HG02678 (cell line): ENCODE measurements at regions not wholly inside any gene's neighbourhood (a gene's known extent, or its start where the extent isn't known, plus 50 kb on each side); places are given as distances from the start of the nearest gene placed in this dataset.
"Not testable (repeated sequence)": the region's sequence is repeated elsewhere in the genome, so short reads cannot be mapped to it uniquely, and the experiment has no call there.

Source experiments
- ATAC-seq: cut with Tn5 transposase; IDR thresholded peaks from one replicate; pipeline ENCODE4 v1.9.1; 2021; ENCODE audit warnings: mild to moderate bottlenecking, moderate library complexity; ENCODE audit not compliant: unreplicated experiment

- ATAC-seq: no peak
These were observed 233.1 kb upstream of the FERMT1 start for GRCh38 chr20:6355754-6356451.

GRCh38 chr20:6348908-6349307 lies 226.1 kb upstream of the FERMT1 start:
- no peak for ATAC-seq

GRCh38 chr20:6347916-6348315 lies 225.1 kb upstream of the FERMT1 start:
- no peak for ATAC-seq

- ATAC-seq: no peak
These were observed 218.7 kb upstream of the FERMT1 start for GRCh38 chr20:6341491-6341890.

GRCh38 chr20:6339176-6339575 lies 216.3 kb upstream of the FERMT1 start:
- ATAC-seq: no peak

- no peak for ATAC-seq
These were observed 210.3 kb upstream of the FERMT1 start for GRCh38 chr20:6333110-6333509.

GRCh38 chr20:6321235-6321634 lies 198.4 kb upstream of the FERMT1 start:
- not testable (repeated sequence) for ATAC-seq

GRCh38 chr20:6311841-6312655 lies 189.2 kb upstream of the FERMT1 start:
- ATAC-seq: no peak

GRCh38 chr20:6311097-6311496 lies 188.3 kb upstream of the FERMT1 start:
- ATAC-seq: no peak

- no peak for ATAC-seq
These were observed 182.7 kb upstream of the FERMT1 start for GRCh38 chr20:6305536-6305935.

GRCh38 chr20:6302041-6302440 lies 179.2 kb upstream of the FERMT1 start:
- ATAC-seq: no peak

- ATAC-seq: no peak
These were observed 176.6 kb upstream of the FERMT1 start for GRCh38 chr20:6299456-6299855.

GRCh38 chr20:6298049-6298448 lies 175.2 kb upstream of the FERMT1 start:
- ATAC-seq: no peak

- ATAC-seq: no peak
These were observed 173.0 kb upstream of the FERMT1 start for GRCh38 chr20:6295867-6296256.

- no peak for ATAC-seq
These were observed 172.5 kb upstream of the FERMT1 start for GRCh38 chr20:6295127-6295866.

GRCh38 chr20:6287471-6287870 lies 164.6 kb upstream of the FERMT1 start:
- ATAC-seq: no peak

- no peak for ATAC-seq
These were observed 159.8 kb upstream of the FERMT1 start for GRCh38 chr20:6282642-6283041.

- ATAC-seq: no peak
These were observed 154.9 kb upstream of the FERMT1 start for GRCh38 chr20:6277661-6278240.

GRCh38 chr20:6270404-6270803 lies 147.6 kb upstream of the FERMT1 start:
- ATAC-seq: not testable (repeated sequence)

GRCh38 chr20:6269168-6269873 lies 146.5 kb upstream of the FERMT1 start:
- ATAC-seq: no peak
